ENCODE measurements at regions not wholly inside any gene's neighbourhood (a gene's known extent, or its start where the extent isn't known, plus 50 kb on each side); places are given as distances from the start of the nearest gene placed in this dataset.
A peak's percentile ranks its signal among the peaks of the same experiment; 100 is the strongest.
"Not testable (repeated sequence)": the region's sequence is repeated elsewhere in the genome, so short reads cannot be mapped to it uniquely, and the experiment has no call there.

- no peak for DNase-seq
These were observed 198.6 kb downstream of the CEP135 start for GRCh38 chr4:56147371-56147770.

DNA sequence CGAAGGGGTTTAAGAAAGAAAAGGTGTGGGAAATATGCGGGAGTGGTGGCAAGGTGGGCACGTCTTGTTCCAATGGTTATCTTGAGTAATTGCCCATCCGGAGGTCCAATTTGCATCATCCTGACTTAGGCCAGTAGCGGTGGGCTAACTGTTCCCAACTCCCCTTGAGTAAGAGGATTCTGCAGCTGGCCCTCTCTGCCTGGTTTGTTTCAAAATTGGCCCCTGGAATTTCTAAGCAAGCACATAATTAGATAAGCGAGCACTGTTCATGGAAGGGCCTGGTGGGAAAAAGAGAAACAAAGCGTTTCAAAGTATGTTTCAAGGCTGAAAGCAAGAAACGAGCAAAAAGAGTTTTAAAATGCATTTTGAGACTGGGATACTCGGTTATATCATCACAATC lies 198.2 kb downstream of the CEP135 start:
- no peak for DNase-seq

GRCh38 chr4:56142088-56142487 lies 193.3 kb downstream of the CEP135 start:
- DNase-seq, result no peak

GRCh38 chr4:56139241-56139827 lies 190.6 kb downstream of the CEP135 start:
- DNase-seq, result no peak

DNA sequence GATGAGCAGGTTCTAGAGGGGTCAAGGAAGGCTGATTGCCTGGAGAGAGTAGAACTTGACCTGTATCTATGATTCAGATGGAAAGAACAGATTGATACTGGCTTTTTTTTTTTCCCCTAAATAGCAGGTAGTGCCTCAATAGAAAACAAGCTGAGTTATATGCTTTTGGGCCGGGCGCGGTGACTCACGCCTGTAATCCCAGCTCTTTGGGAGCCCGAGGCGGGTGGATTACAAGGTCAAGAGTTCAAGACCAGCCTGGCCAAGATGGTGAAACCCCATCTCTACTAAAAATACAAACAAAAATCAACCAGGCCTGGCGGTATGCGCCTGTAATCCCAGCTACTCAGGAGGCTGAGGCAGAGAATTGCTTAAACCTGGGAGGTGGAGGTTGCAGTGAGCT lies 186.1 kb downstream of the CEP135 start:
- not testable (repeated sequence) for DNase-seq

DNA sequence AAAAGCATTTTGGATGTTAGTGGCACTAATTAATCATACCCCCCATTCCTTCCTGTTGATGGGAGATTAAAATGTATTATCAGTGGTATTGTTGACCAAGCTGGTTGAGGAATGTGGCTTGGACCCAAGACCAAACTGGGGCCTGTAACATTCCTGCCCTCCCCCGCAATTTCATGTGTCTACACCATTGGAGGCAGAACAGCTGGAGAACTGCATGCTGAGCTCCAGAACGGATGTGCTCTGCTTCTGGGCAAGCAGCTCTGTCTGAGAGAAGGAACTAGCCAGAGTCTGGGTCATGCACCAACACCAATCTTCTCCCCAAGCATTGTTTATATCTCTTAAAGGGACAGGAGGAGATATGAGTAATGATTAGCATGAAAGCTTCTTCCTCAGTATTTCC lies 185.5 kb downstream of the CEP135 start:
- no peak for DNase-seq

DNA sequence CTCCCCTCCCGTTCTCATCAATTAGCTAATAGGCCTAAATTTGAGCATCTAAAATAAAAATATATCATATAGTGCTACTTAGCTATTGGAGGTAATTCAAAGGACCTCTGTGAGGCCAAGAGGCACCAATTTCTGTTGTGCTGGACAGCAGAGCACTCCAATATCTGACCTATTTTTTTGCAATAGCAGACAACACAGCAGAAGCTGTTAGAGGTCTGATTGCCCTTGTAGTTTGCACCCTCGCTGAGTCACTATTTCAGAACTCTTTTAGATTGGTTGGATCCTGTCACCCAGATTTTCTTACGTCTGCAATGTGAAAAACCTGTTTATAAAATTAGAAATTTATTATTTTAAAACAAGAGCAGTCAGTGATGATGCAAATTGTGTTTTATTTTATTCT lies 184.1 kb downstream of the CEP135 start:
- DNase-seq, result no peak

- DNase-seq, result not testable (repeated sequence)
These were observed 183.4 kb downstream of the CEP135 start for GRCh38 chr4:56132188-56132587.

- DNase-seq, result no peak
These were observed 181.9 kb downstream of the CEP135 start for GRCh38 chr4:56130606-56131155.

- DNase-seq, result no peak
These were observed 180.7 kb downstream of the CEP135 start for GRCh38 chr4:56129431-56129861.

- DNase-seq, result no peak
These were observed 179.5 kb downstream of the CEP135 start for GRCh38 chr4:56128213-56128612.

DNA sequence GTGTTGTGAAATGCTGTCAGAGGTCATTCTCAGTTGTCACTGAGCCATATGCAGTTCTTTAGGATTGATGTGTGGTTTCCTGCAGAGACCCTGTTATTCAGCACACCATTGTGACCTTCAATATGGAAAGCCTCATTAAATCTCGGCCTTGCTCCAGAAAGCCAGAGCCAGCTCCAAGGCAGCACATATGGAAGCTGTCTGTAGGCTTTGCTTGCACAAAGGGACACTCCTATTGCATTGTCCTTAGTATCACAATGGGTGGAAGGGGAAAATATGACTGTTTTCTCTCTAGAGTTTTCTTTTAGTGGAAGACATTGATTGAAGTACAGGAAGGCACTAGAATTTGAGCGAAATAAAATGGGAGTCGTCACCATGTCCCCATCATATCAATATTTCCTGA lies 179.0 kb downstream of the CEP135 start:
- no peak for DNase-seq

- DNase-seq, result no peak
These were observed 174.8 kb downstream of the CEP135 start for GRCh38 chr4:56123547-56123946.

GRCh38 chr4:56123051-56123450 lies 174.3 kb downstream of the CEP135 start:
- DNase-seq, result no peak

DNA sequence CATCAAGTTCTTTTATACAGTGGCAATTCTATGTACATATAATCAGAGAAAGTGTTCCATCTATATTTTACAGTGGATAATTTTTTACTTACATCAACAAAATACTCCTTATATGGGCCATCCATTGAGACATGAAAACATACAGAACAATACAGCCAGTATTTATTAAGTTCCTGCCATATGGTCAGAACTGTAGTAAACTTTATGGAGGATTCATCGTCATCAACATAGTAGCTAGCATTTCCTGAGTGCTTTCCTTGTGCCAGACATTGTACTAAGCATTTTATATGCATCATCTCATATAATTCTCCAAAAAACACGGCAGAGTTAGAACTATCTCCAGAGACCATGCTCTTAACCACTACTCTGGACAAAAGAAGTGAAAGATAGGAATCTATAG lies 170.1 kb downstream of the CEP135 start:
- DNase-seq, result no peak

DNA sequence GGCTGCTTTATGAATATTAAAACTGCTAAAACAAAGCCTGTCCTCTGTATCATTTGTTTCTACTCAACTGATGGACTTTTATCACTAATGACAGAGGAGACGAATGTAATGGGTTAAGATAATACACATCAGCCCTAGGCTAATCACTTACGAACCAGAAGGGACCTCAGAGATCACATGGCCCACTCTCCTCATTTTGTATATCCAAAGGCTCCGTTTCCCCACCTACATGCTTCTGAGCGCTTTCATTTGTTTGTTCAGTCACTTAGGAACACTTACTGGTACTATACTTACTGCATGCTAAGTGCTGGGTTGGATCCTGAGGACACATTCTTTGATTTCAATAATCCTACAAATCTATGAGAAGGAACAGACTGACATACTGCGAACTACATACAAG lies 169.3 kb downstream of the CEP135 start:
- no peak for DNase-seq

DNA sequence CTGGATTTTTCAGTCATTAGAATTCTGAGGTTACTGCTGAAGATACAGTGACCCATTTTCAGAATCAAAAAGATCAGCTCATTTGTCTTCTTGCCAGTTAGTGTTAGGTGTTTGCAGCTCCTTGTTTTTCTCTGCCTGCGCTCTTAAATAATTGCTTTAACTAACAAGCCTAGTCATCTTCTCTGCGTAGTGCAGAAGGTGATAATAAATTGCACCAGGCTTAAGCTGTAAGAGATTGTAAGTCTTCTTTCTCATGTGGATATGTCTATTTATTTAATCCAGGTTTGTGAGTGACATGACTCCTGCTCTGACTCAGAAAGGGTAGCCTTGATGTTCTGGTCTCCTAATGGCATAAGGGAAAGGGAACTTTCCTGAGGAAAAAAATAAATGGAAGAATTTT lies 167.2 kb downstream of the CEP135 start:
- DNase-seq, result no peak

DNA sequence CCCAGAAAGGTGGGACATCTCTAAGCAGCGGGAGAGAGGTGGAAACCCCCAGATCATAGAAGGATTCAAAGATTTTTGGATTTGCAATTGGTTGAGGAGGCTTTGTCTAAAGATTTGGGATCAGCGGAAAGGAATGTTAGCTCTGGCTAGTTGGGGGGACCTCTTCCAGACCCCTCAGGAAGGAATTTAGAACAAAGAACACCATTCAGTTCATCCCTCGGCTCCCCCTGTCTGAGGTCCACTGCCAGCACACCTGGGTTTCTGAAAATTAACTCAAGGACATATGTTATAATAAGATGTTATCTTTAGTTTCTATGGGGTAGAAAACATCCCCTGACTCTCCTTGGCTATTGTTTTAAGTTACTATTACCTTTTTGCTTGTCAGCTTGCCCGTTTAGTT lies 163.6 kb downstream of the CEP135 start:
- no peak for DNase-seq

- no peak for DNase-seq
These were observed 157.7 kb downstream of the CEP135 start for GRCh38 chr4:56106180-56107147.

DNA sequence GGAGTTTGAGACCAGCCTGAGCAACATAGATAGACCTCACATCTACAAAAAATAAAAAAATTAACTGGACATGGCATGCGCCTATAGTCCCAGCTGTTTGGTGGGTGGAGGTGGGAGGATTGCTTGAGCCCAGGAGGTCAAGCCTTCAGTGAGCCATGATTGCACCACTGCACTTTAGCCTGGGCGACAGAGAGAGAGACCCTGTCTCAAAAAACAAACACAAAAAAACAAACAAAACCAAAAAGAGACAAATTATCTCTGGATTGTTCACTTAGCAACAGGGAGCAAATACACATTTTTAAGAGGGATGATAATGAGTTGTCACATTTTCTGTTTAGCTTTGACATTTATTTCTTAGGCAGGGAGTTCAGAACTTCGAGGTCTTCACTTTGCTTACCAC lies 155.4 kb downstream of the CEP135 start:
- no peak for DNase-seq

GRCh38 chr4:56102601-56103000 lies 153.9 kb downstream of the CEP135 start:
- no peak for DNase-seq

DNA sequence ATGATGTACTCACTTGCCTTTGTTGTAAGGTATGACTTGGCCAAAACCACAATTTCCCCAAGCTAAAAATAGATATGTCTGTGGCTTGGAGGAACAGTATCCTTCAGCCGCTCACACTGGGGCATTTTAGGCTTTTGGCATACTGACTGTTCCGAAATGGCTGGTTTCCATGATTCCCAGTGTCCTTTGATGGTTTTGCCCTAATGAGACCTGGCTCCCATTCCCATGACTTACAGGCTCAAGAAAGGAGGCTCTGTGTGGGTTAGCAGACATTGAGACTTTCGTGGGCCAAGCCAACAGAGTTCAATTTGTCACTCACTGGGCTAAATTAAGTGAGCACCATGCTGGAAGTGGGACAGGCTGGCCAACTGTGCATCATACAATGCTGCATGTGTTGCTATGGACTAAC lies 150.6 kb downstream of the CEP135 start:
- peak in 47 of 58 donors; percentile 5 to 85 (median 39) for DNase-seq

DNA sequence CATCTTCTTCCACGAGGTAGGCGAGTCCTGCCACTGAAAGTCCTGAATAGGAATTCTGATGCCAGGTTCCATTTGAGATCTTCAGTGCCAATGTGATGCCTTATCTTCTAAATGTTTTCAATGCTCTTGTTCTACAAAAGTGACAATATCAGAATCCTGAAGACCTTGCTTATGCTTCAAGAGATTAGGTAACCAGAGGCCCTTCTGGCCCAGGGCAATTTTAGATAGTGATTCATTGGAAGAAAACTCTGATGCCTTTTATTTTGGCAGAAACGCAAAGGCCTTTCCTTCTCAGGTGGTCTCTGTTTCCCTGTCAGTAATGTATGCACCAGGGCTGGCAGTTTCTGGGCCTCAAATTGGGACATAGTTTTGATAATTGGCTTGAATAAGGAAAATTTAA lies 144.8 kb downstream of the CEP135 start:
- no peak for DNase-seq

Data from anterior cingulate cortex (tissue), 58 donors.